ENCODE measurements at regions not wholly inside any gene's neighbourhood (a gene's known extent, or its start where the extent isn't known, plus 50 kb on each side); places are given as distances from the start of the nearest gene placed in this dataset.

DNA sequence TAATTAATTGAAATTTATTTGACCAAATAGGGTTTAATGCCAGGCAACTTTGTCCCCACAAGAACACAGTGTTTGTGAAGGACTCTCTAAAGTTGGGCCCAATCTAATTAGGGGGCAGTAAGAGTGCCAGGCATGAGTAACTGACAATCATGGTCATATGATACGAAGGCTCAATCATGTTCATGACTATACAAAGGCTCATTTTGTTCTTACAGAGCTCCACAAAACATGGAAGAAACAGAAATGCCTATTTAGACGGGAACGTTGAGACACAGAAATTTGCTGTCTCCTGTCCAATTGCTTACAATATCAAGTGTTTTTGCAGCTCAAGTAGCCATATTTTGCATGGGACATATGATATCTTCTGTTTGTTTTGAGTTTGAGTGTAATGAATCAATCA lies 391.1 kb downstream of the SI start:
- no peaks in the 10 kb centered on the region for H3K4me1 ChIP-seq (ENCODE audit: control insufficient read depth, insufficient read depth, low read length)
- no peaks in the 10 kb centered on the region for H3K9me3 ChIP-seq (ENCODE audit: control insufficient read depth, insufficient read depth, low read depth, low read length)
- TF ChIP-seq ZFP37 (tag by site-specific recombination; IDR thresholded peaks at IDR 0.05): no peak
- TF ChIP-seq TRIM28 (IDR thresholded peaks at IDR 0.05; ENCODE audit: borderline replicate concordance, low read length): no peak
- no peak for TF ChIP-seq ZNF391 (tag by site-specific recombination; IDR thresholded peaks at IDR 0.05; ENCODE audit: borderline replicate concordance, low read depth)
- no peak for TF ChIP-seq ZNF654 (tag by site-specific recombination; IDR thresholded peaks at IDR 0.05; ENCODE audit: low read depth)
- TF ChIP-seq, protein P1, sequence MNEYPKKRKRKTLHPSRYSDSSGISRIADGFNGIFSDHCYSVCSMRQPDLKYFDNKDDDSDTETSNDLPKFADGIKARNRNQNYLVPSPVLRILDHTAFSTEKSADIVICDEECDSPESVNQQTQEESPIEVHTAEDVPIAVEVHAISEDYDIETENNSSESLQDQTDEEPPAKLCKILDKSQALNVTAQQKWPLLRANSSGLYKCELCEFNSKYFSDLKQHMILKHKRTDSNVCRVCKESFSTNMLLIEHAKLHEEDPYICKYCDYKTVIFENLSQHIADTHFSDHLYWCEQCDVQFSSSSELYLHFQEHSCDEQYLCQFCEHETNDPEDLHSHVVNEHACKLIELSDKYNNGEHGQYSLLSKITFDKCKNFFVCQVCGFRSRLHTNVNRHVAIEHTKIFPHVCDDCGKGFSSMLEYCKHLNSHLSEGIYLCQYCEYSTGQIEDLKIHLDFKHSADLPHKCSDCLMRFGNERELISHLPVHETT (tag by site-specific recombination; IDR thresholded peaks at IDR 0.05): no peak
- TF ChIP-seq ZNF10 (tag by site-specific recombination; IDR thresholded peaks at IDR 0.05): no peak
- no peak for TF ChIP-seq ZNF560 (tag by site-specific recombination; IDR thresholded peaks at IDR 0.05; ENCODE audit: borderline replicate concordance)
- TF ChIP-seq ZNF544 (tag by site-specific recombination; IDR thresholded peaks at IDR 0.05): no peak
- TF ChIP-seq, protein P2, sequence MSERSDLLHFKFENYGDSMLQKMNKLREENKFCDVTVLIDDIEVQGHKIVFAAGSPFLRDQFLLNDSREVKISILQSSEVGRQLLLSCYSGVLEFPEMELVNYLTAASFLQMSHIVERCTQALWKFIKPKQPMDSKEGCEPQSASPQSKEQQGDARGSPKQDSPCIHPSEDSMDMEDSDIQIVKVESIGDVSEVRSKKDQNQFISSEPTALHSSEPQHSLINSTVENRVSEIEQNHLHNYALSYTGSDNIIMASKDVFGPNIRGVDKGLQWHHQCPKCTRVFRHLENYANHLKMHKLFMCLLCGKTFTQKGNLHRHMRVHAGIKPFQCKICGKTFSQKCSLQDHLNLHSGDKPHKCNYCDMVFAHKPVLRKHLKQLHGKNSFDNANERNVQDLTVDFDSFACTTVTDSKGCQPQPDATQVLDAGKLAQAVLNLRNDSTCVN (tag by site-specific recombination; optimal IDR thresholded peaks at IDR 0.05): no peak
- no peak for TF ChIP-seq ZNF394 (tag by site-specific recombination; IDR thresholded peaks at IDR 0.05; ENCODE audit: borderline replicate concordance)
- TF ChIP-seq EGR2 (tag by site-specific recombination; IDR thresholded peaks at IDR 0.05; ENCODE audit: low read depth): no peak
- no peak for TF ChIP-seq ZFP3 (tag by site-specific recombination; IDR thresholded peaks at IDR 0.05; ENCODE audit: low read depth)
- TF ChIP-seq REPIN1 (tag by site-specific recombination; IDR thresholded peaks at IDR 0.05; ENCODE audit: low read depth): no peak
- no peak for TF ChIP-seq ZNF677 (tag by site-specific recombination; IDR thresholded peaks at IDR 0.05)
- no peak for TF ChIP-seq ZNF37A (tag by site-specific recombination; IDR thresholded peaks at IDR 0.05)
- TF ChIP-seq ZNF211 (tag by site-specific recombination; IDR thresholded peaks at IDR 0.05; ENCODE audit: low read depth): no peak
- no peak for TF ChIP-seq ZNF169 (tag by site-specific recombination; IDR thresholded peaks at IDR 0.05)
- no peak for TF ChIP-seq ZNF174 (tag by site-specific recombination; IDR thresholded peaks at IDR 0.05)
- no peak for TF ChIP-seq SETDB1 (IDR thresholded peaks at IDR 0.05; ENCODE audit: insufficient read length, low read length)
- no peaks in the 10 kb centered on the region for H3K36me3 ChIP-seq (ENCODE audit: control insufficient read depth in 2 of 2, insufficient read depth in 1 of 2, low read length in 2 of 2)
- H3K4me3 ChIP-seq (ENCODE audit: low read depth, low read length): no peak overlapping the region
- no peak overlapping the region for H3K27ac ChIP-seq (ENCODE audit: extremely low read depth, low read depth, low read length)
- ChIA-PET POLR2A (no interaction called here), CTCF (interaction anchor here (0.6 kb wide), 1 partner anchor 340 kb away, joined by 4 read pairs; no protein-coding TSS in a partner anchor)

DNA sequence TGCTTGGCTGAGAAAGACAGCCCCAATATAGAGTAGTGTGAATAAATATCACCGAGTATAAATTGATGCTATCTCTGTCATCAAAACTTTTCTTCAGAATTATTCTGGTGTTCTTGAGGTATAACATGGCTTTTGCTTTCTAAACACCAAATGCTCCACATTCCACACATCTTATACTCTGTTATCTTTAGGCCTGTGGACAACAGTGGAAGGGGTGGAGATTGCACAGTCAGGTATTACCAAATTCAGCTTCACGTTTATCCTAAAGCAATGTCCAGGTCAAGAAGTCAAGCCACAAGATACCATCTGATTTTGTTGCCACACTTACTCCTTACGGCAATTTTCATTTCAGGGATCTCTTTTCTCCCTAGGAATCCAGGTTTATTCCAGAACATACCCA lies 394.8 kb downstream of the SI start:
- ChIA-PET CTCF (no interaction called here), POLR2A (no interaction called here)
- no peaks in the 10 kb centered on the region for H3K4me1 ChIP-seq (ENCODE audit: control insufficient read depth, insufficient read depth, low read length)
- H3K36me3 ChIP-seq (ENCODE audit: control insufficient read depth in 2 of 2, insufficient read depth in 1 of 2, low read length in 2 of 2): no peaks in the 10 kb centered on the region
- H3K4me3 ChIP-seq (ENCODE audit: low read depth, low read length): no peak overlapping the region
- H3K27ac ChIP-seq (ENCODE audit: extremely low read depth, low read depth, low read length): no peak overlapping the region
- no peaks in the 10 kb centered on the region for H3K9me3 ChIP-seq (ENCODE audit: control insufficient read depth, insufficient read depth, low read depth, low read length)
- TF ChIP-seq ZXDB (tag by site-specific recombination; IDR thresholded peaks at IDR 0.05): no peak
- no peak for TF ChIP-seq ZNF596 (tag by site-specific recombination; IDR thresholded peaks at IDR 0.05)
- TF ChIP-seq ZNF184 (tag by site-specific recombination; IDR thresholded peaks at IDR 0.05): no peak
- no peak for TF ChIP-seq ZNF501 (tag by site-specific recombination; IDR thresholded peaks at IDR 0.05)
- TF ChIP-seq ZNF112 (tag by site-specific recombination; IDR thresholded peaks at IDR 0.05): no peak
- TF ChIP-seq, protein P3, sequence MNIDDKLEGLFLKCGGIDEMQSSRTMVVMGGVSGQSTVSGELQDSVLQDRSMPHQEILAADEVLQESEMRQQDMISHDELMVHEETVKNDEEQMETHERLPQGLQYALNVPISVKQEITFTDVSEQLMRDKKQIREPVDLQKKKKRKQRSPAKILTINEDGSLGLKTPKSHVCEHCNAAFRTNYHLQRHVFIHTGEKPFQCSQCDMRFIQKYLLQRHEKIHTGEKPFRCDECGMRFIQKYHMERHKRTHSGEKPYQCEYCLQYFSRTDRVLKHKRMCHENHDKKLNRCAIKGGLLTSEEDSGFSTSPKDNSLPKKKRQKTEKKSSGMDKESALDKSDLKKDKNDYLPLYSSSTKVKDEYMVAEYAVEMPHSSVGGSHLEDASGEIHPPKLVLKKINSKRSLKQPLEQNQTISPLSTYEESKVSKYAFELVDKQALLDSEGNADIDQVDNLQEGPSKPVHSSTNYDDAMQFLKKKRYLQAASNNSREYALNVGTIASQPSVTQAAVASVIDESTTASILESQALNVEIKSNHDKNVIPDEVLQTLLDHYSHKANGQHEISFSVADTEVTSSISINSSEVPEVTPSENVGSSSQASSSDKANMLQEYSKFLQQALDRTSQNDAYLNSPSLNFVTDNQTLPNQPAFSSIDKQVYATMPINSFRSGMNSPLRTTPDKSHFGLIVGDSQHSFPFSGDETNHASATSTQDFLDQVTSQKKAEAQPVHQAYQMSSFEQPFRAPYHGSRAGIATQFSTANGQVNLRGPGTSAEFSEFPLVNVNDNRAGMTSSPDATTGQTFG (tag by site-specific recombination; IDR thresholded peaks at IDR 0.05; ENCODE audit: borderline replicate concordance): no peak
- no peak for TF ChIP-seq ZNF2 (tag by site-specific recombination; IDR thresholded peaks at IDR 0.05)
- TF ChIP-seq, protein P4, sequence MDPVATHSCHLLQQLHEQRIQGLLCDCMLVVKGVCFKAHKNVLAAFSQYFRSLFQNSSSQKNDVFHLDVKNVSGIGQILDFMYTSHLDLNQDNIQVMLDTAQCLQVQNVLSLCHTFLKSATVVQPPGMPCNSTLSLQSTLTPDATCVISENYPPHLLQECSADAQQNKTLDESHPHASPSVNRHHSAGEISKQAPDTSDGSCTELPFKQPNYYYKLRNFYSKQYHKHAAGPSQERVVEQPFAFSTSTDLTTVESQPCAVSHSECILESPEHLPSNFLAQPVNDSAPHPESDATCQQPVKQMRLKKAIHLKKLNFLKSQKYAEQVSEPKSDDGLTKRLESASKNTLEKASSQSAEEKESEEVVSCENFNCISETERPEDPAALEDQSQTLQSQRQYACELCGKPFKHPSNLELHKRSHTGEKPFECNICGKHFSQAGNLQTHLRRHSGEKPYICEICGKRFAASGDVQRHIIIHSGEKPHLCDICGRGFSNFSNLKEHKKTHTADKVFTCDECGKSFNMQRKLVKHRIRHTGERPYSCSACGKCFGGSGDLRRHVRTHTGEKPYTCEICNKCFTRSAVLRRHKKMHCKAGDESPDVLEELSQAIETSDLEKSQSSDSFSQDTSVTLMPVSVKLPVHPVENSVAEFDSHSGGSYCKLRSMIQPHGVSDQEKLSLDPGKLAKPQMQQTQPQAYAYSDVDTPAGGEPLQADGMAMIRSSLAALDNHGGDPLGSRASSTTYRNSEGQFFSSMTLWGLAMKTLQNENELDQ (tag by site-specific recombination; IDR thresholded peaks at IDR 0.05; ENCODE audit: low read depth): no peak
- TF ChIP-seq ZNF114 (tag by site-specific recombination; IDR thresholded peaks at IDR 0.05): no peak
- TF ChIP-seq ZNF391 (tag by site-specific recombination; IDR thresholded peaks at IDR 0.05; ENCODE audit: borderline replicate concordance, low read depth): no peak
- TF ChIP-seq SALL2 (tag by site-specific recombination; IDR thresholded peaks at IDR 0.05; ENCODE audit: borderline replicate concordance): no peak
- TF ChIP-seq ZNF10 (tag by site-specific recombination; IDR thresholded peaks at IDR 0.05): no peak
- TF ChIP-seq OVOL3 (tag by site-specific recombination; IDR thresholded peaks at IDR 0.05): no peak

Data from HEK293 (cell line).